Thyroid gland (tissue), 4 donors: ENCODE measurements at regions not wholly inside any gene's neighbourhood (a gene's known extent, or its start where the extent isn't known, plus 50 kb on each side); places are given as distances from the start of the nearest gene placed in this dataset.

Experiments
- DNase-seq, 2 donors: peaks; one replicate each; pipeline ENCODE4 v3.0.0-alpha.2; 2019
- H3K27ac ChIP-seq, 3 donors: fragments of 200-600 bp; sonication (generic); 1 replicate in 2 of 3; 2 replicates in 1 of 3; pipeline ENCODE4 v1.5.1; 2016 to 2019; ENCODE audit warnings: mild to moderate bottlenecking in 1 of 3, moderate library complexity in 1 of 3
- H3K27me3 ChIP-seq: fragments of 200-600 bp; sonication (generic); one replicate; pipeline ENCODE4 v1.5.1; 2019
- H3K36me3 ChIP-seq, 2 donors: fragments of 200-600 bp; sonication (generic); one replicate each; pipeline ENCODE4 v1.5.1; 2016 to 2019
- H3K4me1 ChIP-seq, 2 donors: fragments of 200-600 bp; sonication (generic); one replicate each; pipeline ENCODE4 v1.5.1; 2017 to 2019
- H3K4me3 ChIP-seq, 3 donors: fragments of 200-600 bp; sonication (generic); replicated peaks in 1 of 3; 1 replicate in 2 of 3; 2 replicates in 1 of 3; pipeline ENCODE4 v1.5.1; 2016; ENCODE audit warnings: mild to moderate bottlenecking in 1 of 3
- H3K9me3 ChIP-seq: fragments of 200-600 bp; sonication (generic); one replicate; pipeline ENCODE4 v1.5.1; 2017
- CTCF ChIP-seq, 6 experiments: fragments of 200-600 bp in 3 of 6; fragments of 450-650 bp in 3 of 6; sonication (generic) in 3 of 6; IDR thresholded peaks; one replicate each; pipeline ENCODE4 v1.5.1; 2016 to 2019; ENCODE audit warnings: antibody characterized with exemption in 6 of 6, mild to moderate bottlenecking in 2 of 6, inconsistent platforms in 1 of 6, moderate library complexity in 1 of 6
- POLR2A ChIP-seq, 2 donors: fragments of 450-650 bp; IDR thresholded peaks; one replicate each; pipeline ENCODE4 v1.6.1; 2017; ENCODE audit warnings: antibody characterized with exemption in 2 of 2, mild to moderate bottlenecking in 2 of 2, moderate library complexity in 1 of 2
- WGBS, 2 donors: methylation state at CpG; one replicate each; pipeline ENCODE4 v1.1.5; 2017; 5-methylcytosine and 5-hydroxymethylcytosine counted together
- intact Hi-C: fragments of 100-400 bp; cut with DNase I; formaldehyde crosslinking; loops from one replicate; pipeline ENCODE4 v1.15.1; 2023

- Histone ChIP-seq H3K27me3 (no peaks in the 10 kb centered on the region), H3K9me3 (no peaks in the 10 kb centered on the region), H3K36me3 (no peaks in the 10 kb centered on the region), H3K27ac (no peak overlapping the region), H3K4me1 (no peaks in the 10 kb centered on the region), H3K4me3 (no peak overlapping the region)
- DNase-seq, result no peak
- TF ChIP-seq CTCF (IDR thresholded peaks at IDR 0.05), result no peak
- TF ChIP-seq POLR2A (IDR thresholded peaks at IDR 0.05), result no peak
- intact Hi-C loops, result no loop called here
- 59 to 80% methylated on average over 1 of the region's 1 CpG for WGBS, 2 donors
Observed at GRCh38 chr3:59558906-59559720, 509.3 kb upstream of the CFAP20DC start.

GRCh38 chr3:59555593-59556315 lies 505.9 kb upstream of the CFAP20DC start:
- Histone ChIP-seq H3K36me3 (no peaks in the 10 kb centered on the region), H3K9me3 (no peaks in the 10 kb centered on the region), H3K4me1 (no peaks in the 10 kb centered on the region), H3K27ac (no peak overlapping the region), H3K27me3 (no peaks in the 10 kb centered on the region), H3K4me3 (no peak overlapping the region)
- TF ChIP-seq POLR2A (IDR thresholded peaks at IDR 0.05) (no peak), CTCF (IDR thresholded peaks at IDR 0.05) (no peak)
- intact Hi-C loops, result no loop called here
- no peak for DNase-seq
- 82 to 84% methylated on average over 6 of the region's 6 CpGs for WGBS, 2 donors

DNA sequence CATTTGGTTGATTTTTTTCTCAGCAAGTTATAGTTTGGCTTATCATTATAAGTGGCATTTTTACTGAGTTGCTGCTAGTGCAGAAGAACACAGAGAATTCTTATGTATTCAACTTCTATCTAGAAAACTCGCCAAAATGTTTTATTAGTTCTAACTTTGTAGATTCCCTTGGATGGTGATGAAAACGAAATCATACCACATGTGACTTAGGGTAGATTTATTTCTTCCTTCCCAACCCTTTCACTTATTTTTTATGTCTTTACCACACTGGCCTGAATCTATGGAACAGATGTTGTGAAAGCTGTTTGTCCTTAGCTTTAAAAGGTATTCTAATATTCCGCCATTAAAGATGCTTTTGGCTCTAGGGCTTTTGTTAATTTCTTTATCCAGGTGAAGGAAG lies 503.3 kb upstream of the CFAP20DC start:
- Histone ChIP-seq H3K4me1 (no peaks in the 10 kb centered on the region), H3K27ac (no peak overlapping the region), H3K36me3 (no peaks in the 10 kb centered on the region), H3K9me3 (no peaks in the 10 kb centered on the region), H3K27me3 (no peaks in the 10 kb centered on the region), H3K4me3 (no peak overlapping the region)
- DNase-seq, result no peak
- 81 to 82% methylated on average over 3 of the region's 3 CpGs for WGBS, 2 donors
- intact Hi-C loops, result no loop called here
- TF ChIP-seq POLR2A (IDR thresholded peaks at IDR 0.05), result no peak
- TF ChIP-seq CTCF (IDR thresholded peaks at IDR 0.05), result no peak

DNA sequence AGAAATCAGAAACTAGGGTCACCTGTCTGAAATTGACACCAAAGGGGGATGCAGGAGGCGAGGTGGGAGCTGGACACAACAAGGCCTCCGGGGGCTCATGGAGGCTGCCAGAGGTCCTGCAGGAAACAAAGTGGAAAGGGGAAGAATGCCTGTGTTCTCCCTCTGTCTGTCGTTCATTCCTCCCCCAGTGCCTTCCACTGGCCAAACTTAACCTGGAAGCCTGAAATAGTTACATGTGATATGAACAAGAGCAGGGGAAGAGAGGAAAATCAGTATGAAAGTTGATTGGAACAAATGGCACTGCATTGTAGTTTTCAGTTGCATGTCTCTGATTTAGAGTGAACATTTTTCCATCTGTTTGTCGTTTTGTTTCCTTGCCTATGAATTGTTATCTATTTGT lies 502.0 kb upstream of the CFAP20DC start:
- no peak overlapping the region for H3K27ac ChIP-seq
- H3K4me1 ChIP-seq, result no peaks in the 10 kb centered on the region
- WGBS, 2 donors, result 77 to 80% methylated on average over 4 of the region's 4 CpGs
- no peaks in the 10 kb centered on the region for H3K27me3 ChIP-seq
- no peaks in the 10 kb centered on the region for H3K9me3 ChIP-seq
- H3K36me3 ChIP-seq, result no peaks in the 10 kb centered on the region
- intact Hi-C loops, result no loop called here
- H3K4me3 ChIP-seq, result no peak overlapping the region
- TF ChIP-seq POLR2A (IDR thresholded peaks at IDR 0.05) (no peak), CTCF (IDR thresholded peaks at IDR 0.05) (no peak)
- DNase-seq, result no peak

DNA sequence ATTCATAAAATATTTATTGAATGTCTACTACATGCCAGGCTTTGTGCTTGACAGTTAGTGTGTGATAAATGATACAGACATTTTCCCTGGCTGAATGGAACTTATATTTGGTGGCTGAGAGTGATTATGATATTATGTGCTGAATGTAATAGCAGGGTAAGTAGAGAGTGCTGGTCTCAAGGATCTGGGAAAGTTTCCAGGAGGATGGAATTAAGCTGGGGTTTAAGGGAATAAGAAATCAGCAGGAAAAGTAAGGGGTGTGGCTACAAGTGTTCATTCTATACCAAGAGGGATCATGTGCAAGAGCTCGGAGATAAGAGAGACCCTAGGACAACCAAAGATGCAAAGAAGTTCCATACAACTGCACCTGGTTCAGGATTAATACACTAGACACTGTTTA lies 500.1 kb upstream of the CFAP20DC start:
- H3K36me3 ChIP-seq, result no peaks in the 10 kb centered on the region
- no peak overlapping the region for H3K4me3 ChIP-seq
- H3K27me3 ChIP-seq, result no peaks in the 10 kb centered on the region
- H3K9me3 ChIP-seq, result no peaks in the 10 kb centered on the region
- no peak for DNase-seq
- intact Hi-C loops, result no loop called here
- H3K4me1 ChIP-seq, result no peaks in the 10 kb centered on the region
- TF ChIP-seq CTCF (IDR thresholded peaks at IDR 0.05) (no peak), POLR2A (IDR thresholded peaks at IDR 0.05) (no peak)
- WGBS, 2 donors, result 37 to 88% methylated on average over 1 of the region's 1 CpG
- no peak overlapping the region for H3K27ac ChIP-seq
